Suppressor macrophage (primary cell): ENCODE measurements at regions not wholly inside any gene's neighbourhood (a gene's known extent, or its start where the extent isn't known, plus 50 kb on each side); places are given as distances from the start of the nearest gene placed in this dataset.

ENCODE experiments used
- DNase-seq, 4 experiments: peaks; one replicate each; pipeline ENCODE4 v3.0.0-alpha.2; 2020 to 2022

- DNase-seq, result no peak
Observed at GRCh38 chr4:11264841-11265240, 163.9 kb downstream of the HS3ST1 start.

GRCh38 chr4:11264346-11264745 lies 164.3 kb downstream of the HS3ST1 start:
- no peak for DNase-seq

- no peak for DNase-seq
Observed at GRCh38 chr4:11263208-11263607, 165.5 kb downstream of the HS3ST1 start.

GRCh38 chr4:11261066-11261850 lies 167.4 kb downstream of the HS3ST1 start:
- no peak for DNase-seq

- DNase-seq, result no peak
Observed at GRCh38 chr4:11259837-11260236, 168.9 kb downstream of the HS3ST1 start.

GRCh38 chr4:11252149-11252548 lies 176.5 kb downstream of the HS3ST1 start:
- no peak for DNase-seq

- DNase-seq, result no peak
Observed at GRCh38 chr4:11250510-11250909, 178.2 kb downstream of the HS3ST1 start.

GRCh38 chr4:11232015-11232414 lies 196.7 kb downstream of the HS3ST1 start:
- no peak for DNase-seq

- DNase-seq, result no peak
Observed at GRCh38 chr4:11230866-11231265, 197.8 kb downstream of the HS3ST1 start.

GRCh38 chr4:11228530-11228929 lies 200.2 kb downstream of the HS3ST1 start:
- DNase-seq, result no peak

- no peak for DNase-seq
Observed at GRCh38 chr4:11223311-11223710, 205.4 kb downstream of the HS3ST1 start.

- DNase-seq, result no peak
Observed at GRCh38 chr4:11218692-11219091, 210.0 kb downstream of the HS3ST1 start.

- DNase-seq, result no peak
Observed at GRCh38 chr4:11216520-11216919, 212.2 kb downstream of the HS3ST1 start.

- DNase-seq, result no peak
Observed at GRCh38 chr4:11214281-11214680, 214.4 kb downstream of the HS3ST1 start.

- no peak for DNase-seq
Observed at GRCh38 chr4:11209826-11210225, 218.9 kb downstream of the HS3ST1 start.

- no peak for DNase-seq
Observed at GRCh38 chr4:11201256-11201655, 227.4 kb downstream of the HS3ST1 start.

GRCh38 chr4:11198516-11199305 lies 230.0 kb downstream of the HS3ST1 start:
- DNase-seq, result no peak

GRCh38 chr4:11197631-11198341 lies 230.9 kb downstream of the HS3ST1 start:
- no peak for DNase-seq

- no peak for DNase-seq
Observed at GRCh38 chr4:11196927-11197522, 231.7 kb downstream of the HS3ST1 start.

GRCh38 chr4:11194431-11194830 lies 234.3 kb downstream of the HS3ST1 start:
- DNase-seq, result no peak

GRCh38 chr4:11189756-11190155 lies 238.9 kb downstream of the HS3ST1 start:
- DNase-seq, result peak in 2 of 4 experiments; percentile 5 to 6

GRCh38 chr4:11183356-11183740 lies 245.3 kb downstream of the HS3ST1 start:
- no peak for DNase-seq
